Trophoblast cell (in vitro differentiated cells and primary cell): ENCODE measurements at regions not wholly inside any gene's neighbourhood (a gene's known extent, or its start where the extent isn't known, plus 50 kb on each side); places are given as distances from the start of the nearest gene placed in this dataset.

Experiments
- DNase-seq, 2 donors: peaks; one replicate each; pipeline ENCODE4 v3.0.0-alpha.2; 2016
- H2AFZ ChIP-seq: 2 replicates; pipeline ENCODE4 v1.6.1; 2013; ENCODE audit warnings: low read length, moderate library complexity, mild to moderate bottlenecking; ENCODE audit not compliant: insufficient read depth, poor library complexity
- H2AK5ac ChIP-seq: 2 replicates; pipeline ENCODE4 v1.6.1; 2013; ENCODE audit warnings: mild to moderate bottlenecking, low read length
- H2BK120ac ChIP-seq: 2 replicates; pipeline ENCODE4 v1.6.1; 2013; ENCODE audit warnings: low read length, mild to moderate bottlenecking, moderate library complexity; ENCODE audit not compliant: insufficient read depth, poor library complexity
- H2BK12ac ChIP-seq: 2 replicates; pipeline ENCODE4 v1.6.1; 2013; ENCODE audit warnings: mild to moderate bottlenecking, low read length, moderate library complexity
- H2BK5ac ChIP-seq: 2 replicates; pipeline ENCODE4 v1.6.1; 2013; ENCODE audit warnings: low read length, low read depth, moderate library complexity, mild to moderate bottlenecking; ENCODE audit not compliant: poor library complexity
- H3K14ac ChIP-seq: 2 replicates; pipeline ENCODE4 v1.6.1; 2013; ENCODE audit warnings: mild to moderate bottlenecking, low read length
- H3K18ac ChIP-seq: 2 replicates; pipeline ENCODE4 v1.6.1; 2013; ENCODE audit warnings: mild to moderate bottlenecking, low read length
- H3K23ac ChIP-seq: 2 replicates; pipeline ENCODE4 v1.6.1; 2013; ENCODE audit warnings: low read length
- H3K27ac ChIP-seq: 2 replicates; pipeline ENCODE4 v1.5.1; 2013; ENCODE audit warnings: low read depth, mild to moderate bottlenecking, inconsistent platforms, low read length, moderate library complexity
- H3K27me3 ChIP-seq: 2 replicates; pipeline ENCODE4 v1.6.1; 2013; ENCODE audit warnings: inconsistent platforms, mild to moderate bottlenecking, low read length, moderate library complexity; ENCODE audit not compliant: insufficient read depth
- H3K36me3 ChIP-seq, 2 experiments: 1 replicate in 1 of 2; 2 replicates in 1 of 2; pipeline ENCODE4 v1.6.1; 2013; ENCODE audit warnings: low read length in 2 of 2, mild to moderate bottlenecking in 2 of 2, moderate library complexity in 1 of 2; ENCODE audit not compliant: insufficient read depth in 2 of 2, control insufficient read depth in 1 of 2
- H3K4ac ChIP-seq: 2 replicates; pipeline ENCODE4 v1.6.1; 2013; ENCODE audit warnings: low read depth, mild to moderate bottlenecking, low read length, moderate library complexity
- H3K4me1 ChIP-seq, 2 experiments: 1 replicate in 1 of 2; 2 replicates in 1 of 2; pipeline ENCODE4 v1.6.1; 2013; ENCODE audit warnings: low read length in 2 of 2, mild to moderate bottlenecking in 2 of 2, moderate library complexity in 1 of 2; ENCODE audit not compliant: insufficient read depth in 2 of 2, control insufficient read depth in 1 of 2
- H3K4me2 ChIP-seq: 2 replicates; pipeline ENCODE4 v1.6.1; 2013; ENCODE audit warnings: inconsistent platforms, mild to moderate bottlenecking, low read length, moderate library complexity
- H3K4me3 ChIP-seq: 2 replicates; pipeline ENCODE4 v1.5.1; 2013; ENCODE audit warnings: mild to moderate bottlenecking, low read depth, low read length, inconsistent platforms
- H3K79me1 ChIP-seq: one replicate; pipeline ENCODE4 v1.6.1; 2013; ENCODE audit warnings: low read length
- H3K79me2 ChIP-seq: 2 replicates; pipeline ENCODE4 v1.6.1; 2013; ENCODE audit warnings: low read length, mild to moderate bottlenecking; ENCODE audit not compliant: control insufficient read depth, insufficient read depth, poor library complexity
- H3K9ac ChIP-seq: 2 replicates; pipeline ENCODE4 v1.6.1; 2013; ENCODE audit warnings: mild to moderate bottlenecking, low read length
- H3K9me3 ChIP-seq: 2 replicates; pipeline ENCODE4 v1.6.1; 2013; ENCODE audit warnings: low read depth, mild to moderate bottlenecking, control low read depth, inconsistent platforms, low read length; ENCODE audit not compliant: insufficient read depth
- H4K12ac ChIP-seq: 2 replicates; pipeline ENCODE4 v1.6.1; 2013; ENCODE audit warnings: low read depth, mild to moderate bottlenecking, low read length, moderate library complexity
- H4K8ac ChIP-seq: 2 replicates; pipeline ENCODE4 v1.6.1; 2013; ENCODE audit warnings: low read depth, mild to moderate bottlenecking, low read length, moderate library complexity
- H4K91ac ChIP-seq: one replicate; pipeline ENCODE4 v1.6.1; 2013; ENCODE audit warnings: low read depth, mild to moderate bottlenecking, low read length, moderate library complexity
- WGBS: extraction: QIAGEN DNeasy Blood & Tissue Kit; methylation state at CpG from one replicate; pipeline ENCODE4 v1.1.7; 2013; ENCODE audit warnings: missing lambda C conversion rate; ENCODE audit not compliant: insufficient read length, insufficient coverage; ENCODE audit errors: extremely low coverage; 5-methylcytosine and 5-hydroxymethylcytosine counted together

DNA sequence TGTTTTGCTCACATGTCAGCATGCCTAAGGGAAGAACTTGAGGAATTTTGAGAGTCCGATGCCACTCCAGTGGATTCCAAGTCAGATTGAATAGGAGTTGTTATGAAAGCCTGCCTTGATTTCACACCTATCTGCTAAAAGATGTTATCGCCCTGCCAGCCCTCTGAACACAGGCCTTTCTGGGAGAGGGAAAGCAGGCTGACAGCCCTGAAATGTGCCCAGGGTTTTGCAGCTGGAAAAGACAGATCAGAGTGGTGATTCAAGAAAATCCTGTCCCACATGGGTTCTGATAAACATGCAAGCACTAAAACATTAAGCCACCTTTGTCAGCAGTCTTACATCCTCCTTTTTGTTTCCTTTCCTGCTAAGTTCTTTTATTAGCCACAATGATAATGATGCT lies 1752.9 kb upstream of the CELF4 start:
- Histone ChIP-seq H3K36me3 (no peaks in the 10 kb centered on the region), H3K79me2 (no peaks in the 10 kb centered on the region), H2BK5ac (no peak overlapping the region), H2AK5ac (no peak overlapping the region), H3K4me2 (no peak overlapping the region), H3K14ac (no peak overlapping the region), H3K18ac (no peak overlapping the region), H3K27ac (no peak overlapping the region), H3K4me3 (no peak overlapping the region), H4K8ac (no peak overlapping the region), H4K91ac (no peak overlapping the region), H3K9me3 (no peaks in the 10 kb centered on the region), H3K4ac (no peak overlapping the region), H2BK12ac (no peak overlapping the region), H3K23ac (no peak overlapping the region), H4K12ac (no peak overlapping the region), H2BK120ac (no peak overlapping the region), H3K9ac (no peak overlapping the region), H3K4me1 (peaks cover 0 to 2% of the 10 kb centered on the region in 2 experiments), H2AFZ (no peak overlapping the region), H3K79me1 (no peaks in the 10 kb centered on the region), H3K27me3 (no peaks in the 10 kb centered on the region)
- peak in 1 of 2 donors; percentile 18 for DNase-seq
- no CpG with 5 or more reads among the region's 2 CpGs for WGBS

DNA sequence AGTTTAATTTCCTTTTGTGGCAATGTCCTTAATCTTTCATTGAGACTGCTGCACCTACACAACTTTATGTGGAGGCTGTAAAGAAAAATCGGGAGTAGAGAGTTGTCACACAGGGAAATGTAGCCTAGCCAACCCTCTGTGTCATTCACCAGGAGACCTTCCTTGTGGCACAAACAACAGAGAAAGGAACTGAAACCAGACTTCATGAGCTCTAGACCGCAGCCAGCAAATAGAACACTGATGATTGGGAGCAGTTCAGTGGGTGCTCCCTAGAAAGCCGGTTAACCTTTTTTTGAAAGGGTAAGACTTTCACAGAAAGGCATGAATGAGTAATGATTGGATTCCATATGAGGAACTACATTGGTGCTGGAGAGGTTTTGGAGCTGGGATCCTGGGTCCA lies 1752.4 kb upstream of the CELF4 start:
- Histone ChIP-seq H3K27me3 (no peaks in the 10 kb centered on the region), H3K18ac (no peak overlapping the region), H3K4me1 (peaks cover 0 to 2% of the 10 kb centered on the region in 2 experiments), H2AFZ (no peak overlapping the region), H3K36me3 (no peaks in the 10 kb centered on the region), H3K27ac (no peak overlapping the region), H3K9ac (no peak overlapping the region), H2BK5ac (peak overlapping the region; percentile 40), H3K4me3 (no peak overlapping the region), H3K4ac (no peak overlapping the region), H3K14ac (no peak overlapping the region), H3K79me1 (no peaks in the 10 kb centered on the region), H3K9me3 (no peaks in the 10 kb centered on the region), H4K91ac (no peak overlapping the region), H2BK12ac (no peak overlapping the region), H2AK5ac (no peak overlapping the region), H2BK120ac (no peak overlapping the region), H3K79me2 (no peaks in the 10 kb centered on the region), H4K12ac (no peak overlapping the region), H3K23ac (no peak overlapping the region), H3K4me2 (no peak overlapping the region), H4K8ac (no peak overlapping the region)
- WGBS, result no CpG with 5 or more reads among the region's 3 CpGs
- peak in 1 of 2 donors; percentile 1 for DNase-seq

- Histone ChIP-seq H3K79me1 (no peaks in the 10 kb centered on the region), H3K27me3 (no peaks in the 10 kb centered on the region), H3K14ac (no peak overlapping the region), H3K4me3 (no peak overlapping the region), H3K9ac (no peak overlapping the region), H3K4me2 (no peak overlapping the region), H2BK12ac (no peak overlapping the region), H3K36me3 (peaks cover 1 to 2% of the 10 kb centered on the region in 2 experiments), H3K27ac (no peak overlapping the region), H3K23ac (no peak overlapping the region), H2AFZ (no peak overlapping the region), H3K79me2 (no peaks in the 10 kb centered on the region), H4K91ac (no peak overlapping the region), H2BK120ac (no peak overlapping the region), H4K8ac (no peak overlapping the region), H2BK5ac (no peak overlapping the region), H4K12ac (no peak overlapping the region), H3K4ac (no peak overlapping the region), H3K9me3 (peaks cover 4% of the 10 kb centered on the region), H2AK5ac (no peak overlapping the region), H3K4me1 (peaks cover 0 to 2% of the 10 kb centered on the region in 2 experiments), H3K18ac (no peak overlapping the region)
- WGBS, result no CpG with 5 or more reads among the region's 2 CpGs
- DNase-seq, result no peak
These were observed 1749.0 kb upstream of the CELF4 start for GRCh38 chr18:39314595-39314994.

DNA sequence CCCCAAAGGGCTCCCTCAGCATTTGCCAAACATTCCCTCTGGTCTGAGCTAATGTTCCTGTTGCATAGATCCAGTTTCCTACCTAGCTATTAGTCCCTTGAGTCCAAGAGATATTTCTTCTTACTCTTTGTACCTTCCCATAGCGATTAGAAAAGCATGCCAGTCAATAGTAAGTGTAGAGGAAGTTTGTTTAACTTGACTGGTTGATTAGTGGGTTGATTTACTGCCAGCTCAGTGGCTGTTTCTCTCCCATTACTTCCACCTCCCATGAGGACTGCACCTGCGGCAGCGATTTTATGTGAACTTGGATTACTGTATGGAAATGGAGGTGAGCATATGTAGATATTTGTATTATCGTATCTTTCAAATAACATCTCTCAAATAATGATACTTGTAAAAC lies 1748.4 kb upstream of the CELF4 start:
- H2AFZ ChIP-seq, result no peak overlapping the region
- H3K4ac ChIP-seq, result no peak overlapping the region
- H3K4me2 ChIP-seq, result no peak overlapping the region
- H3K36me3 ChIP-seq, result peaks cover 2% of the 10 kb centered on the region in 2 experiments
- H3K4me3 ChIP-seq, result no peak overlapping the region
- no peaks in the 10 kb centered on the region for H3K79me2 ChIP-seq
- H3K18ac ChIP-seq, result no peak overlapping the region
- no peak overlapping the region for H2AK5ac ChIP-seq
- no CpG with 5 or more reads among the region's 4 CpGs for WGBS
- no peak overlapping the region for H3K27ac ChIP-seq
- H3K9ac ChIP-seq, result no peak overlapping the region
- H2BK120ac ChIP-seq, result no peak overlapping the region
- no peak for DNase-seq
- no peak overlapping the region for H3K14ac ChIP-seq
- H3K9me3 ChIP-seq, result peaks cover 9% of the 10 kb centered on the region
- H2BK5ac ChIP-seq, result no peak overlapping the region
- H4K8ac ChIP-seq, result no peak overlapping the region
- H4K91ac ChIP-seq, result no peak overlapping the region
- H2BK12ac ChIP-seq, result no peak overlapping the region
- H3K23ac ChIP-seq, result no peak overlapping the region
- H3K27me3 ChIP-seq, result no peaks in the 10 kb centered on the region
- H3K79me1 ChIP-seq, result no peaks in the 10 kb centered on the region
- H4K12ac ChIP-seq, result no peak overlapping the region
- peaks cover 0 to 2% of the 10 kb centered on the region in 2 experiments for H3K4me1 ChIP-seq
